ENCODE measurements at regions not wholly inside any gene's neighbourhood (a gene's known extent, or its start where the extent isn't known, plus 50 kb on each side); places are given as distances from the start of the nearest gene placed in this dataset.

DNA sequence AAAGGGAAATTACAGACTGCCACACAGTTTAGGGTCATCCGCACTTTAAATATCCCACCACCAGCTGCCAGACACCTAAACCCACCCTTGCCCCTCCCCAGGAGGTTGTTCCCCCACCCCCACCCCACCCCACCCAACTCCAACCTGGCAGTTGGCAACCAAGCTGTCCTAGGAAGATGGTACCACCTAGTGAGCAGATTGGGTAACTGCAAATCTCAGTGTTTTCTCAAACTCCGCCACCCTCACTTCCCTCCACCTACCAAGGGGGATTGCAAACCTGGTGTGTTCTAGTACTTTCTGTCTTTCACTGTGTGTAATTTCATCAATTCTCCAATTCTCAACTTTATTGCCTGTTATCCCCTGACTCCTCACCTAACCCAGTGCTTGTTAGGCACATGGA, 323.8 kb upstream of the IRX2 start:
- H3K27ac ChIP-seq (ENCODE audit: poor library complexity, severe bottlenecking) = no peak overlapping the region
- no peaks in the 10 kb centered on the region for H3K27me3 ChIP-seq (ENCODE audit: insufficient read depth, poor library complexity, severe bottlenecking)
- no peaks in the 10 kb centered on the region for H3K36me3 ChIP-seq (ENCODE audit: low read depth)
- H3K9me3 ChIP-seq (ENCODE audit: severe bottlenecking) = peaks cover under 1% of the 10 kb centered on the region
- TF ChIP-seq, protein P1, sequence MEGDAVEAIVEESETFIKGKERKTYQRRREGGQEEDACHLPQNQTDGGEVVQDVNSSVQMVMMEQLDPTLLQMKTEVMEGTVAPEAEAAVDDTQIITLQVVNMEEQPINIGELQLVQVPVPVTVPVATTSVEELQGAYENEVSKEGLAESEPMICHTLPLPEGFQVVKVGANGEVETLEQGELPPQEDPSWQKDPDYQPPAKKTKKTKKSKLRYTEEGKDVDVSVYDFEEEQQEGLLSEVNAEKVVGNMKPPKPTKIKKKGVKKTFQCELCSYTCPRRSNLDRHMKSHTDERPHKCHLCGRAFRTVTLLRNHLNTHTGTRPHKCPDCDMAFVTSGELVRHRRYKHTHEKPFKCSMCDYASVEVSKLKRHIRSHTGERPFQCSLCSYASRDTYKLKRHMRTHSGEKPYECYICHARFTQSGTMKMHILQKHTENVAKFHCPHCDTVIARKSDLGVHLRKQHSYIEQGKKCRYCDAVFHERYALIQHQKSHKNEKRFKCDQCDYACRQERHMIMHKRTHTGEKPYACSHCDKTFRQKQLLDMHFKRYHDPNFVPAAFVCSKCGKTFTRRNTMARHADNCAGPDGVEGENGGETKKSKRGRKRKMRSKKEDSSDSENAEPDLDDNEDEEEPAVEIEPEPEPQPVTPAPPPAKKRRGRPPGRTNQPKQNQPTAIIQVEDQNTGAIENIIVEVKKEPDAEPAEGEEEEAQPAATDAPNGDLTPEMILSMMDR (IDR thresholded peaks at IDR 0.05; ENCODE audit: poor library complexity, severe bottlenecking) = no peak
- H3K4me1 ChIP-seq (ENCODE audit: insufficient read depth, poor library complexity, severe bottlenecking) = no peaks in the 10 kb centered on the region
- ATAC-seq (ENCODE audit: low read depth) = no peak
- no peak for DNase-seq (ENCODE audit: low spot score)
- H3K4me3 ChIP-seq (ENCODE audit: severe bottlenecking) = no peak overlapping the region

DNA sequence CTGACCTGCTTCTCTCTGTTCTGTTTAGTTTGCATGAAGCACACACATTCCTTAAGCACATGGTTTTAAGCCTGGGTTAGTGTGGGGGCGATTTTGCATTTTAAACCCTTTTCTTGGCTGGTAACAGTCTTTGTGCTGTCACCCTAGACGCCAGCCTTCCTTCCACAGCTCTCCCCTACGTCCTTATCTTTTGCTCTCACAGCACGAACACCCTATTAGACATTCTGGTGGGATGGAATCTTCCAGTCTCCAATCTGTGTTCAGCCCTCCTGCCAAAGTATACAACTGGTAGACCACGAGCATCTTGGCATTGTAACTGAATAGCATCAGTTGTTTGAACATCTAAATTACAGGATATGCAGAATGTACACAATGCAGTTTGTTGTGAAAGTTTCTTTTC, 316.9 kb upstream of the IRX2 start:
- DNase-seq (ENCODE audit: low spot score) = no peak
- no peaks in the 10 kb centered on the region for H3K27me3 ChIP-seq (ENCODE audit: insufficient read depth, poor library complexity, severe bottlenecking)
- H3K27ac ChIP-seq (ENCODE audit: poor library complexity, severe bottlenecking) = no peak overlapping the region
- TF ChIP-seq, protein P1 (IDR thresholded peaks at IDR 0.05; ENCODE audit: poor library complexity, severe bottlenecking) = no peak
- no peak overlapping the region for H3K4me3 ChIP-seq (ENCODE audit: severe bottlenecking)
- peaks cover 2% of the 10 kb centered on the region for H3K9me3 ChIP-seq (ENCODE audit: severe bottlenecking)
- H3K36me3 ChIP-seq (ENCODE audit: low read depth) = no peaks in the 10 kb centered on the region
- no peaks in the 10 kb centered on the region for H3K4me1 ChIP-seq (ENCODE audit: insufficient read depth, poor library complexity, severe bottlenecking)
- no peak for ATAC-seq (ENCODE audit: low read depth)

DNA sequence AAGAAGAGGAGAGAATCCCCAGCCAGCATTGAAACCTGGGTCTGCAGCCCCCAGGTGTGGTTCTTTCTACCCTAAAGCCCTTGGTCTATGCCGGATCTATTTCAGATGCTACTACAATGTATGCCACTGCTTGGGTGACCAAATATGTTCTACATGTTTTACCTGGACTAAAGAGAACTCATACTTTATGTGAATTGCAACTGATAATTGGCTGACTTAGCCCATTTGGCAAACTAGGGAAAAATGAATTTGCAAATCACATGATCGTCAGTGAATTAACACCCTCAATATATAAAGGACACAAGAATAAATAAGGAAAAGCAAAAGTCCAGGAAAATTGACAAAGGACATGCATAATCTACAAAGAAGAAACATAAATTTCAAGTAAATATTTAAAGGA, 308.8 kb upstream of the IRX2 start:
- DNase-seq (ENCODE audit: low spot score) (no peak), ATAC-seq (ENCODE audit: low read depth) (no peak)
- Histone ChIP-seq H3K4me3 (ENCODE audit: severe bottlenecking) (no peak overlapping the region), H3K9me3 (ENCODE audit: severe bottlenecking) (peaks cover 9% of the 10 kb centered on the region), H3K4me1 (ENCODE audit: insufficient read depth, poor library complexity, severe bottlenecking) (no peaks in the 10 kb centered on the region), H3K27me3 (ENCODE audit: insufficient read depth, poor library complexity, severe bottlenecking) (no peaks in the 10 kb centered on the region), H3K36me3 (ENCODE audit: low read depth) (no peaks in the 10 kb centered on the region), H3K27ac (ENCODE audit: poor library complexity, severe bottlenecking) (no peak overlapping the region)
- TF ChIP-seq, protein P1 (IDR thresholded peaks at IDR 0.05; ENCODE audit: poor library complexity, severe bottlenecking) = no peak

- H3K27ac ChIP-seq (ENCODE audit: poor library complexity, severe bottlenecking) = no peak overlapping the region
- H3K36me3 ChIP-seq (ENCODE audit: low read depth) = no peaks in the 10 kb centered on the region
- no peak overlapping the region for H3K4me3 ChIP-seq (ENCODE audit: severe bottlenecking)
- TF ChIP-seq, protein P1 (IDR thresholded peaks at IDR 0.05; ENCODE audit: poor library complexity, severe bottlenecking) = no peak
- H3K27me3 ChIP-seq (ENCODE audit: insufficient read depth, poor library complexity, severe bottlenecking) = no peaks in the 10 kb centered on the region
- ATAC-seq (ENCODE audit: low read depth) (no peak), DNase-seq (ENCODE audit: low spot score) (no peak)
- peaks cover 9% of the 10 kb centered on the region for H3K9me3 ChIP-seq (ENCODE audit: severe bottlenecking)
- H3K4me1 ChIP-seq (ENCODE audit: insufficient read depth, poor library complexity, severe bottlenecking) = no peaks in the 10 kb centered on the region
Measured at GRCh38 chr5:3059488-3059887, 308.0 kb upstream of the IRX2 start.

DNA sequence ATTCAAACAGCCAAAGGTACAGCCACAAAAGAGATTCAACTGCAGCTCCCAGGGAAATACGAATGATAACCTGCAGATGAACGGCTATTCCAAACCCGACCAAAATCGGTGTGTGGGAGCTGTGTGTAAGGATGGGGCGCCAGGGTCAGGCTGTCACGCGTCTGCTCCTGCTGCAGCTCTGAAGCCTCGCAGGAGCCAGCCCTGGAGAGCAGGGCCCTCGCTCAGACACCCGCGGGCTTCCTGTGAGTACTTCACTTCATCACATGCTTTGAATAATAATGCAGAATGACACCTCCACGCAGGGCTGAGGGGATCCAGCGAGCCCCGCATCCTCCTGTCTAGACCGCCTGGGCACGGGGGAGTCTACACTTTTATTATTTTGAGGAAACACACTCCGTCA, 307.5 kb upstream of the IRX2 start:
- no peak overlapping the region for H3K27ac ChIP-seq (ENCODE audit: poor library complexity, severe bottlenecking)
- ATAC-seq (ENCODE audit: low read depth) = no peak
- H3K27me3 ChIP-seq (ENCODE audit: insufficient read depth, poor library complexity, severe bottlenecking) = no peaks in the 10 kb centered on the region
- DNase-seq (ENCODE audit: low spot score) = no peak
- TF ChIP-seq, protein P1 (IDR thresholded peaks at IDR 0.05; ENCODE audit: poor library complexity, severe bottlenecking) = no peak
- no peak overlapping the region for H3K4me3 ChIP-seq (ENCODE audit: severe bottlenecking)
- H3K4me1 ChIP-seq (ENCODE audit: insufficient read depth, poor library complexity, severe bottlenecking) = no peaks in the 10 kb centered on the region
- peaks cover 9% of the 10 kb centered on the region for H3K9me3 ChIP-seq (ENCODE audit: severe bottlenecking)
- H3K36me3 ChIP-seq (ENCODE audit: low read depth) = no peaks in the 10 kb centered on the region

All from RWPE2 (cell line).